ENCODE measurements at regions not wholly inside any gene's neighbourhood (a gene's known extent, or its start where the extent isn't known, plus 50 kb on each side); places are given as distances from the start of the nearest gene placed in this dataset.

DNA sequence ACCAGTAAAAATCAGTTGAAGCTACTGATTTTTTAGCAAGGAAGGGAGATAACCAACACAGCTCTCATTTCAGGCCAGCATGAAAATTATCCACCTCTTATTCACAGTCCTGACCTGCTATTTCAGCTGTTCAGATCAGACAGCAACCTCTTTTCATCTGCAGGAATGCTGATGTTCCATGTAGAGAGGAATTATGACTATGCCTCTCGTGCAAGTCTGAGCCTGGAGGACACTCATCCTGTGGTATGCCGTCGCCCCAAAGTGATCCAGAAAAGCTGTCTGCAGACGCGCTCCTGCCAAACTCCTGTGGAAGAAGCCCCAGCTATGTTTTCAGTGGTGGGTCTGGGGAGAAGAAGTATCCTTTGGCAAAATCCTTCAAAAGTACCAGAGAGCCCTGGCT, 563.5 kb upstream of the SLITRK1 start:
- Histone ChIP-seq H3K27me3 (no peaks in the 10 kb centered on the region), H3K9me3 (replicated peaks in 1 of 3) (no peaks in the 10 kb centered on the region), H3K4me1 (replicated peaks in 1 of 2) (no peaks in the 10 kb centered on the region), H3K36me3 (replicated peaks in 1 of 2) (no peaks in the 10 kb centered on the region), H3K4me3 (no peak overlapping the region), H3K27ac (no peak overlapping the region)
- no peak for DNase-seq
- WGBS, 4 donors: 79 to 91% (median 84%) methylated on average over 5 of the region's 5 CpGs
- TF ChIP-seq, protein P1, sequence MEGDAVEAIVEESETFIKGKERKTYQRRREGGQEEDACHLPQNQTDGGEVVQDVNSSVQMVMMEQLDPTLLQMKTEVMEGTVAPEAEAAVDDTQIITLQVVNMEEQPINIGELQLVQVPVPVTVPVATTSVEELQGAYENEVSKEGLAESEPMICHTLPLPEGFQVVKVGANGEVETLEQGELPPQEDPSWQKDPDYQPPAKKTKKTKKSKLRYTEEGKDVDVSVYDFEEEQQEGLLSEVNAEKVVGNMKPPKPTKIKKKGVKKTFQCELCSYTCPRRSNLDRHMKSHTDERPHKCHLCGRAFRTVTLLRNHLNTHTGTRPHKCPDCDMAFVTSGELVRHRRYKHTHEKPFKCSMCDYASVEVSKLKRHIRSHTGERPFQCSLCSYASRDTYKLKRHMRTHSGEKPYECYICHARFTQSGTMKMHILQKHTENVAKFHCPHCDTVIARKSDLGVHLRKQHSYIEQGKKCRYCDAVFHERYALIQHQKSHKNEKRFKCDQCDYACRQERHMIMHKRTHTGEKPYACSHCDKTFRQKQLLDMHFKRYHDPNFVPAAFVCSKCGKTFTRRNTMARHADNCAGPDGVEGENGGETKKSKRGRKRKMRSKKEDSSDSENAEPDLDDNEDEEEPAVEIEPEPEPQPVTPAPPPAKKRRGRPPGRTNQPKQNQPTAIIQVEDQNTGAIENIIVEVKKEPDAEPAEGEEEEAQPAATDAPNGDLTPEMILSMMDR (IDR thresholded peaks at IDR 0.05): no peak
- TF ChIP-seq POLR2A (IDR thresholded peaks at IDR 0.05): no peak
- intact Hi-C loops (cut with DNase I): no loop called here

DNA sequence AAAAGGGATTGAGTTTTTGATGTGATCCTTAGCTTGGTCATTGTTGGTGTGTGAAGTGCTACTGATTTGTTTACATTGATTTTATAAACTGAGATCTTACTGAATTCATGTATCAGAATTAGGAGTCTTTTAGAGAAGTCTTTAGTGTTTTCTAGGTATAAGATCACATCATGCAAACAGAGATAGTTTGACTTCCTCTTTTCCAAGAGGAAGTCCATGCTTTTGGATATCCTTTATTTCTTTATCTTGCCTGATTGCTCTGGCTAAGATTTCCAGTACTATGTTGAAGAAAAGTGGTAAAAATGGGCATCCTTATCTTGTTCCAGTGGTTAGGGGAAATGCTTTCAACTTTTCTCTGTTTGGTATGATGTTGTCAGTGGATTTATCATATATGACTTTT, 561.2 kb upstream of the SLITRK1 start:
- intact Hi-C loops (cut with DNase I): no loop called here

DNA sequence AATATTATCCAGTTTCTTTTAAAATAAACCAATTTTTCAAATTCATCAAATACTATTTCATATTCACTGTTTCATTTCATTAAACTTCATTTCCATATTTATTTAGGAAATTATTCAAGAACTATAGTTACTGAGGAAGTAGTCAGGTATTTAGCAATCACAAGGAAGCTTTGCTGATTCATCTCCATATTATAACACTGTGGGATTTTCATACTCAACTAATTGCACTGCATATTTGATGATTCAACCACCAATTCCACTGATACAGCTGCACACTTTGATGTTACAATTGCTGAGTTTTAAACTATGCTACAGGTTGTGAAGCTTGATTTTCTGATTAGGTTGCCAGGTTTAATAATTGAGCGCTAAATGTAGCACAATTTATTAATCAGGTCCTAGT, 556.8 kb upstream of the SLITRK1 start:
- H3K27me3 ChIP-seq: no peaks in the 10 kb centered on the region
- H3K4me3 ChIP-seq: no peak overlapping the region
- TF ChIP-seq POLR2A (IDR thresholded peaks at IDR 0.05): no peak
- TF ChIP-seq, protein P1 (IDR thresholded peaks at IDR 0.05): no peak
- intact Hi-C loops (cut with DNase I): no loop called here
- WGBS, 4 donors: 95 to 100% (median 99%) methylated on average over 1 of the region's 1 CpG
- no peak overlapping the region for H3K27ac ChIP-seq
- H3K4me1 ChIP-seq (replicated peaks in 1 of 2): no peaks in the 10 kb centered on the region
- H3K36me3 ChIP-seq (replicated peaks in 1 of 2): no peaks in the 10 kb centered on the region
- DNase-seq: no peak
- no peaks in the 10 kb centered on the region for H3K9me3 ChIP-seq (replicated peaks in 1 of 3)

More for the DNA sequence above, 561.2 kb upstream of the SLITRK1 start:
- Histone ChIP-seq H3K4me1 (replicated peaks in 1 of 2) (no peaks in the 10 kb centered on the region), H3K4me3 (no peak overlapping the region), H3K9me3 (replicated peaks in 1 of 3) (no peaks in the 10 kb centered on the region), H3K27me3 (no peaks in the 10 kb centered on the region), H3K27ac (no peak overlapping the region), H3K36me3 (replicated peaks in 1 of 2) (no peaks in the 10 kb centered on the region)
- no peak for DNase-seq
- TF ChIP-seq, protein P1 (IDR thresholded peaks at IDR 0.05): no peak
- no peak for TF ChIP-seq POLR2A (IDR thresholded peaks at IDR 0.05)

DNA sequence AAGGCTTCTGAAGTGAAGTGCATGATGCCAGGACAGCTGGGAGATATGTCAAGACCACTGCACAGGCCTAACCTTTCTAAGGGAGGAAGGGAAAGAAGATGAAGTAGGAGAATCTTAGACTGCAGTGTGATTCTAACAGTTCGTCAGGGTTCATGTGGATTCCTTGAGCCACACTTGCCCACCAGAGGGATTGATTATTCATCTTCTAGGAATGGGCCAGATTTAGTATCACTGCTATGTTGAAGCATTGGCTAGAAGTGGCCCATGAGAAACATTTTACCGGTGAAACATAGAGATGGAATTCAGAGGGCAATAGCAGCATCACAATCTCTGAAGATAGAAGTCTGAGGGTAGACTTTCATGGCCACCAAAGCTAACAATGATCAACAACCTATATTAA, 550.8 kb upstream of the SLITRK1 start:
- H3K4me1 ChIP-seq (replicated peaks in 1 of 2): no peaks in the 10 kb centered on the region
- no peak for DNase-seq
- H3K27ac ChIP-seq: no peak overlapping the region
- H3K4me3 ChIP-seq: no peak overlapping the region
- 70 to 89% (median 88%) methylated on average over 2 of the region's 2 CpGs for WGBS, 4 donors
- no peak for TF ChIP-seq POLR2A (IDR thresholded peaks at IDR 0.05)
- TF ChIP-seq, protein P1 (IDR thresholded peaks at IDR 0.05): no peak
- H3K27me3 ChIP-seq: no peaks in the 10 kb centered on the region
- H3K36me3 ChIP-seq (replicated peaks in 1 of 2): no peaks in the 10 kb centered on the region
- no peaks in the 10 kb centered on the region for H3K9me3 ChIP-seq (replicated peaks in 1 of 3)
- intact Hi-C loops (cut with DNase I): no loop called here

Measured in adrenal gland (tissue), 9 donors.